GM23338 (cell line): ENCODE measurements at regions not wholly inside any gene's neighbourhood (a gene's known extent, or its start where the extent isn't known, plus 50 kb on each side); places are given as distances from the start of the nearest gene placed in this dataset.
"Not testable (repeated sequence)": the region's sequence is repeated elsewhere in the genome, so short reads cannot be mapped to it uniquely, and the experiment has no call there.

Source experiments
- ATAC-seq: fragments of 200-7000 bp; cut with Tn5 transposase; 3 replicates; pipeline ENCODE4 v1.9.1; 2020
- DNase-seq: peaks from one replicate; pipeline ENCODE4 v3.0.0-alpha.2; 2015; ENCODE audit warnings: low spot score
- H2AFZ ChIP-seq: fragments of 200-600 bp; sonication (generic); 2 replicates; pipeline ENCODE4 v1.8.0; 2016; ENCODE audit warnings: antibody characterized with exemption, mild to moderate bottlenecking, moderate library complexity
- H3F3A ChIP-seq: fragments of 200-600 bp; sonication (generic); replicated peaks from 2 replicates; pipeline ENCODE4 v1.8.0; 2017; ENCODE audit warnings: antibody characterized with exemption, mixed run types, low read depth
- H3K27ac ChIP-seq: fragments of 200-600 bp; sonication (generic); 2 replicates; pipeline ENCODE4 v1.6.1; 2016; ENCODE audit warnings: low read depth
- H3K27me3 ChIP-seq: fragments of 200-600 bp; sonication (generic); 2 replicates; pipeline ENCODE4 v1.8.0; 2016; ENCODE audit warnings: mild to moderate bottlenecking, mixed run types, moderate library complexity; ENCODE audit not compliant: insufficient read depth
- H3K36me3 ChIP-seq: fragments of 200-600 bp; sonication (generic); 2 replicates; pipeline ENCODE4 v1.8.0; 2016; ENCODE audit warnings: mild to moderate bottlenecking; ENCODE audit not compliant: insufficient read depth
- H3K4me1 ChIP-seq: fragments of 200-600 bp; sonication (generic); 2 replicates; pipeline ENCODE4 v1.8.0; 2016; ENCODE audit warnings: mild to moderate bottlenecking, moderate library complexity; ENCODE audit not compliant: insufficient read depth
- H3K4me2 ChIP-seq: fragments of 200-600 bp; sonication (generic); 2 replicates; pipeline ENCODE4 v1.7.1; 2017; ENCODE audit warnings: mixed run types
- H3K4me3 ChIP-seq: fragments of 200-600 bp; sonication (generic); 2 replicates; pipeline ENCODE4 v1.6.1; 2016; ENCODE audit warnings: mixed run types
- H3K79me2 ChIP-seq: fragments of 200-600 bp; sonication (generic); replicated peaks from 2 replicates; pipeline ENCODE4 v1.8.0; 2017; ENCODE audit warnings: mild to moderate bottlenecking; ENCODE audit not compliant: insufficient read depth
- H3K9me2 ChIP-seq: fragments of 200-600 bp; sonication (generic); 2 replicates; pipeline ENCODE4 v1.8.0; 2017; ENCODE audit not compliant: insufficient read depth
- H4K20me1 ChIP-seq: fragments of 200-600 bp; sonication (generic); replicated peaks from 2 replicates; pipeline ENCODE4 v1.8.0; 2017; ENCODE audit warnings: mild to moderate bottlenecking; ENCODE audit not compliant: insufficient read depth
- H3K27ac Mint-ChIP-seq: 2 replicates; pipeline ENCODE4 v1.8.0; 2020; ENCODE audit warnings: inconsistent platforms, mild to moderate bottlenecking, moderate library complexity, mixed read lengths
- H3K27me3 Mint-ChIP-seq: 3 replicates; pipeline ENCODE4 v1.8.0; 2022; ENCODE audit warnings: low read depth, mild to moderate bottlenecking, moderate library complexity, mixed read lengths, inconsistent platforms; ENCODE audit not compliant: insufficient read depth, poor library complexity
- H3K36me3 Mint-ChIP-seq: 3 replicates; pipeline ENCODE4 v1.8.0; 2021; ENCODE audit warnings: low read depth, mild to moderate bottlenecking, inconsistent platforms, moderate library complexity, mixed read lengths
- H3K4me1 Mint-ChIP-seq: 3 replicates; pipeline ENCODE4 v1.8.0; 2020; ENCODE audit warnings: mild to moderate bottlenecking, inconsistent platforms, mixed read lengths
- H3K4me3 Mint-ChIP-seq: 3 replicates; pipeline ENCODE4 v1.8.0; 2021; ENCODE audit warnings: moderate library complexity, mild to moderate bottlenecking, inconsistent platforms, mixed read lengths
- H3K9me3 Mint-ChIP-seq: 3 replicates; pipeline ENCODE4 v1.8.0; 2020; ENCODE audit warnings: moderate library complexity, mild to moderate bottlenecking, inconsistent platforms, mixed read lengths
- CTCF ChIP-seq, 2 experiments: fragments of 200-600 bp in 1 of 2; sonication (generic) in 1 of 2; conservative IDR thresholded peaks; 2 replicates each; pipeline versions ENCODE4 v1.5.1 to v1.6.1; 2016 to 2017; ENCODE audit warnings: antibody characterized with exemption in 2 of 2, low read depth in 2 of 2, mild to moderate bottlenecking in 2 of 2, moderate library complexity in 1 of 2
- ETS1 ChIP-seq: IDR thresholded peaks from 2 replicates; pipeline ENCODE4 v1.6.1; 2016; ENCODE audit warnings: antibody characterized with exemption
- EZH2phosphoT487 ChIP-seq: fragments of 200-600 bp; sonication (generic); IDR thresholded peaks from one replicate; pipeline ENCODE4 v1.8.1; 2018; ENCODE audit warnings: antibody characterized with exemption; ENCODE audit not compliant: unreplicated experiment
- NANOG ChIP-seq: IDR thresholded peaks from 2 replicates; pipeline ENCODE4 v1.6.1; 2016; ENCODE audit warnings: antibody characterized with exemption, borderline replicate concordance
- POLR2AphosphoS5 ChIP-seq: IDR thresholded peaks from 2 replicates; pipeline ENCODE4 v1.6.1; 2016; ENCODE audit warnings: antibody characterized with exemption, low read depth
- REST ChIP-seq: IDR thresholded peaks from one replicate; pipeline ENCODE4 v1.6.1; 2018; ENCODE audit warnings: antibody characterized with exemption; ENCODE audit not compliant: unreplicated experiment
- STAT1 ChIP-seq: IDR thresholded peaks from one replicate; pipeline ENCODE4 v1.6.1; 2016; ENCODE audit warnings: antibody characterized with exemption; ENCODE audit not compliant: unreplicated experiment
- ZNF114 ChIP-seq: fragments of 250-450 bp; sonication (Bioruptor Pico); IDR thresholded peaks from 2 replicates; pipeline ENCODE4 v1.5.0; 2020; ENCODE audit warnings: mild to moderate bottlenecking, moderate library complexity
- ZNF462 ChIP-seq: fragments of 250-450 bp; sonication (Bioruptor Pico); IDR thresholded peaks from 2 replicates; pipeline ENCODE4 v1.5.0; 2020; ENCODE audit warnings: mild to moderate bottlenecking, moderate library complexity

- Histone ChIP-seq H3K27me3 (no peaks in the 10 kb centered on the region), H3K27ac (no peak overlapping the region), H3K4me2 (no peak overlapping the region), H3F3A (no peaks in the 10 kb centered on the region), H3K9me2 (0 out of 2 replicates have a peak, but pooled peaks cover 2% of the 10 kb centered on the region), H3K79me2 (no peaks in the 10 kb centered on the region), H3K4me3 (no peak overlapping the region), H4K20me1 (no peaks in the 10 kb centered on the region), H3K4me1 (no peaks in the 10 kb centered on the region), H3K36me3 (no peaks in the 10 kb centered on the region; the same call in 1 of the 2 replicates), H2AFZ (no peak overlapping the region)
- DNase-seq = no peak
- Mint-ChIP-seq H3K4me3 (no peak overlapping the region), H3K36me3 (peaks cover 22% of the 10 kb centered on the region), H3K9me3 (peaks cover 23% of the 10 kb centered on the region), H3K27me3 (no peaks in the 10 kb centered on the region), H3K4me1 (no peaks in the 10 kb centered on the region), H3K27ac (no peak overlapping the region)
- no peak for ATAC-seq
- TF ChIP-seq ZNF462 (CRISPR knock-in tag) (no peak), EZH2phosphoT487 (no peak), ZNF114 (CRISPR knock-in tag) (no peak), REST (no peak), POLR2AphosphoS5 (no peak), CTCF (conservative IDR thresholded peaks at IDR 0.05; ENCODE audit: low read depth in 2 of 2) (no peak), ETS1 (no peak), STAT1 (no peak), NANOG (no peak)
Observed at GRCh38 chr9:24652181-24652580, 106.5 kb upstream of the IZUMO3 start.

GRCh38 chr9:24628809-24629208 lies 83.1 kb upstream of the IZUMO3 start:
- H3F3A ChIP-seq, H3K4me1 ChIP-seq, H3K4me3 ChIP-seq, H2AFZ ChIP-seq, H3K4me2 ChIP-seq, H3K27ac ChIP-seq, H4K20me1 ChIP-seq, ATAC-seq, H3K4me3 Mint-ChIP-seq, H3K9me3 Mint-ChIP-seq, H3K36me3 Mint-ChIP-seq, DNase-seq, H3K27me3 Mint-ChIP-seq, H3K79me2 ChIP-seq, H3K4me1 Mint-ChIP-seq, H3K36me3 ChIP-seq, H3K27me3 ChIP-seq, H3K27ac Mint-ChIP-seq, H3K9me2 ChIP-seq: not testable (repeated sequence)
